ENCODE measurements at regions not wholly inside any gene's neighbourhood (a gene's known extent, or its start where the extent isn't known, plus 50 kb on each side); places are given as distances from the start of the nearest gene placed in this dataset.

- Histone ChIP-seq H3K9me3 (no peaks in the 10 kb centered on the region), H3K4me3 (ENCODE audit: low read depth, low read length) (peak overlapping the region; percentile 41), H3K27me3 (no peaks in the 10 kb centered on the region), H3K36me3 (no peaks in the 10 kb centered on the region), H3K4me1 (peaks cover 28% of the 10 kb centered on the region)
- no peak for TF ChIP-seq CTCF (IDR thresholded peaks at IDR 0.05; ENCODE audit: low read depth, low read length)
- peak; percentile 65 for DNase-seq
Observed at GRCh38 chr12:18864900-18865561, 127.1 kb downstream of the CAPZA3 start.

- Histone ChIP-seq H3K4me1 (peaks cover 28% of the 10 kb centered on the region), H3K36me3 (no peaks in the 10 kb centered on the region), H3K27me3 (no peaks in the 10 kb centered on the region), H3K9me3 (no peaks in the 10 kb centered on the region), H3K4me3 (ENCODE audit: low read depth, low read length) (no peak overlapping the region)
- TF ChIP-seq CTCF (IDR thresholded peaks at IDR 0.05; ENCODE audit: low read depth, low read length) = no peak
- no peak for DNase-seq
Observed at GRCh38 chr12:18868717-18869116, 130.8 kb downstream of the CAPZA3 start.

GRCh38 chr12:18872770-18873169, 134.9 kb downstream of the CAPZA3 start:
- no peaks in the 10 kb centered on the region for H3K27me3 ChIP-seq
- no peak overlapping the region for H3K4me3 ChIP-seq (ENCODE audit: low read depth, low read length)
- no peaks in the 10 kb centered on the region for H3K36me3 ChIP-seq
- peaks cover 15% of the 10 kb centered on the region for H3K4me1 ChIP-seq
- TF ChIP-seq CTCF (IDR thresholded peaks at IDR 0.05; ENCODE audit: low read depth, low read length) = no peak
- DNase-seq = no peak
- H3K9me3 ChIP-seq = no peaks in the 10 kb centered on the region

GRCh38 chr12:18878676-18879180, 140.8 kb downstream of the CAPZA3 start:
- DNase-seq = no peak
- H3K4me1 ChIP-seq = peaks cover 12% of the 10 kb centered on the region
- TF ChIP-seq CTCF (IDR thresholded peaks at IDR 0.05; ENCODE audit: low read depth, low read length) = no peak

GRCh38 chr12:18882690-18883089, 144.8 kb downstream of the CAPZA3 start:
- DNase-seq = peak; percentile 21

More at GRCh38 chr12:18878676-18879180, 140.8 kb downstream of the CAPZA3 start:
- no peaks in the 10 kb centered on the region for H3K36me3 ChIP-seq
- no peaks in the 10 kb centered on the region; the same call in 1 of the 2 replicates for H3K27me3 ChIP-seq
- no peaks in the 10 kb centered on the region; the same call in 1 of the 2 replicates for H3K9me3 ChIP-seq
- no peak overlapping the region for H3K4me3 ChIP-seq (ENCODE audit: low read depth, low read length)

More at GRCh38 chr12:18882690-18883089, 144.8 kb downstream of the CAPZA3 start:
- peaks cover 24% of the 10 kb centered on the region for H3K4me1 ChIP-seq
- no peaks in the 10 kb centered on the region; the same call in 1 of the 2 replicates for H3K9me3 ChIP-seq
- H3K4me3 ChIP-seq (ENCODE audit: low read depth, low read length) = no peak overlapping the region
- peak; percentile 51 for TF ChIP-seq CTCF (IDR thresholded peaks at IDR 0.05; ENCODE audit: low read depth, low read length)
- no peaks in the 10 kb centered on the region for H3K36me3 ChIP-seq
- H3K27me3 ChIP-seq = no peaks in the 10 kb centered on the region; the same call in 1 of the 2 replicates
